HG02981 (cell line): ENCODE measurements at regions not wholly inside any gene's neighbourhood (a gene's known extent, or its start where the extent isn't known, plus 50 kb on each side); places are given as distances from the start of the nearest gene placed in this dataset.

ENCODE experiments used
- ATAC-seq: cut with Tn5 transposase; IDR thresholded peaks from one replicate; pipeline ENCODE4 v1.9.1; 2021; ENCODE audit warnings: mild to moderate bottlenecking, moderate library complexity; ENCODE audit not compliant: unreplicated experiment

DNA sequence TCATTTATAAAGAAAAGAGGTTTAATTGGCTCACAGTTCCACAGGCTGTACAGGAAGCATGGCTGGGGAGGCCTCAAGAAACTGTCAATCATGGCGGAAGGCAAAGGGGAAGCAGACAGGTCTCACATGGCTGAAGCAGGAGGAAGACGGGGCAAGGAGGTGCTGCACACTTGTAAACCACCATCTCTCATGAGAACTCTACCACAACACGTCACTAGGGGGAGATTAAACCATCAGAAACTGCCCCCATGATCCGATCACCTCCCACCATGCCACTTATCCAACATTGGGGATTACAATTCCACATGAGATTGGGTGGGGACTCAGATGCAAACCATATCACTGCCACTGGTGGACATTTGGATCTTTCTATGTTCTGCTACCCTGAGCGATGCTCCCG lies 351.4 kb downstream of the NPHP4 start:
- ATAC-seq: no peak

DNA sequence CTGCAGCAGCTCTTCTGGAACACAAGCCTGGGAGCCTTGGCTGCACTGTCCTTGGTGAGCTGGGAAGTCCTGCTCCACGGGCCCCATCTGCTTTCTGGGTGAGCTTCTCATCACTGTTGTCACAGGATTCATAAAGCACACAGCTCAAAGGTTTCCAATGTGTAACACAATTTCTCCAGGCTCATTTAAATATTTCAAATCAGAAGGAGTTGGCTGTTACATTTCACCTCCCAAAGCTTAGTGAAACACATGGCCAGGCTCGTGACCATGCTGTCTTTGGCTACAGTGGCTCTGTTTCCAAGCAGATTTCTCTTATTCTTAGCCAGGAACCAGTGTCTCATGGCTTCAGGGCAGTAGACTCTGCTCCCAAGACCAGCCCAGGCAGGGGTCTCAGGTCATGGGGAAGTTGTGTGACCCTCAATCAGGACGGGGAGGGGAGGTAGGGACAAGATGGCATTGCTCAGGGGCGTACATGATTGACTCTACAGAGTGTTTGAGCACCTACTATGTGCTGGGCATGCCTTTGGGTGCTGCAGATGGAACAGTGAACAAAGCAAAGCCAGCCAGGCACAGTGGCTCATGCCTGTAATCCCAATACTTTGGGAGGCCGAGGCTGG lies 353.0 kb downstream of the NPHP4 start:
- ATAC-seq: no peak

DNA sequence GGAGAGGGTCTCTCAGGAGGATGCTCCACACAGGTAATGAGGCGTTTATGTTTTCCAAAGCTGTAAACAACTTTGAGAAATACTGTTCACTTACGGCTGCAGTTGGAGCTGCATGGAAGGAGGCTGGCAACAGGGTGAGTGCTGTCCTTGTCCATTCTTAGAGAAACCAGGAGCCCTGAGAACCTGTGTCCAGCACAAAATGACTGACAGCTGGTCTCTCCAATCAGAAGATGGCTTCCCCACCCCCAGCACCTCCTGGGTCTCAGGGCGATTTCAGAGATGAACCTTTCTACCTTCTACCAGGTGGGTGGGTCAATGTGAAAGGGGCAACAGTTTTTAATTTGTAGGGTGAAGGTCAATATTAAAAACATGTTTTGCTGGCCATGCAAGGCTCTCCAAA lies 353.6 kb downstream of the NPHP4 start:
- ATAC-seq: no peak

DNA sequence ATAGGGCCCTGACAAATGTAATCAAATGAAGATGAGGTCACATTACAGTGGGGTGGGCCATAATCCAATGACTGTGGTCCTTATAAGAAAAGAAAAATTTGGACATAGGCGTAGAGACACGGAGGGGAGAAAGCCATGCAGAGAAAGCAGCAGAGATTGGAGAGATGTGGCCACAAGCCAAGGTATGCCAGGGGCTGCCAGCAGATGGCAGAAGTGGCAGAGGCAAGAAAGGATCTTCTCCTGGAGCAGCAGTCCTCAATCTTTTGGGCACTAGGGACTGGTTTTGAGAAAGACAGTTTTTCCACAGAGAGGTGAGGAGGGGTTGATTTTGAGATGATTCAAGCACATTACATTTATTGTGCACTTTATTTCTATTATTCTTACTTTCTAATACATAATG lies 355.1 kb downstream of the NPHP4 start:
- ATAC-seq: no peak

DNA sequence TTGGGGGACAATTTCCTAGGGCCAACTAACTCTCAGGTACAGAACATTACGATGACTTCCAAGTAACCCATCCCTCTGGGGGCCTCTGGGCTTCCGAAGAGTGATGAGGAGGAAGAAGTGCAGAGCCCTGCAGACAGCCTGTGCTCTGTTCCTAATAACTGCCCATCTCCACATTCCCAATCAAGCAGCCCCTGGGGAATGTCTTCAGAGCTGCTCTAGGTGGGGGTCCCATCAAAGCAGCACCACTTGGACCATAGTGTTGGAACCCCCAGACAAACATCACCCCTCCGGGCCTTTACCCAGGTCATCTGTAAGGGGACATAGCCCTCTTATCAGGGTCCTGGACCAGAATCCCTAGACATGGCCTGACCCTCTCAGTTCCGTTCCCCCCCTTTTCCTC lies 357.3 kb downstream of the NPHP4 start:
- ATAC-seq: no peak

DNA sequence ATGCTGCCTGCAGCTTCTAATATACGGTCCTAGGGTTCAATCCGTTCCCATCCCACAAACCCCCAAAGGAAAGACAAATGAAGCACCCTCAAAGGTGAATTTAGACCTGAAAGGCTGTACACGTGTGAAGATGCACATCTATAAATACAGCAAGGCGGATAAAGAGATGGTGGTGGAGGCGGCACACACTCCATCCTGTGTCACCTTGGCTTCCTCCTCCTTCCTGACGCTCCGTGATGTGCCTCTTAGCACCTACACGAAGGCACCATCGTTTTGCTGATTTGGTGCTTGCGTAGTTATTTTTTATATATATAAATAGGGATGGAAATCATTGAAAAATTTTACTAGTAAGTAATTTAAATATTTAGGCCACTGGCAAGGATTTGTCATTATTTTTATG lies 359.4 kb downstream of the NPHP4 start:
- no peak for ATAC-seq

DNA sequence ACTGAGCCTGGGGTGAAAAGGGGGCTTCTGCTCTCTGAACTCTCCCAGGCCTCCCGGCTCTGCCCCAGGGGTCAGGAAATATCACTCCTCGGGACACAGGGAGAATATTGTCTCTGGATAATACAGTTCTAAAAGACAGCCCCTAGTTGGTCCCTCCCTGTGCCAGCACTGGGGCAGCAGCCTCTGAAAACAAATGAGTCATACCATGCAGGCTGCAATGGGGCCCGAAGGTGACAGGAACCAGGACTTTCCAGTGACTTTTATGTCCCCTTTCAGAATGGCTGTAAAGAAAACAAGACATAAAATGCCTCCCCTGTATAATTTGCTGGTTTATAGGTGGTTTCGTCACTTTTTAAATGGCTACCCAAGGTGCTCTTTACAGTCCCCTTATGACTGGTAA lies 360.0 kb downstream of the NPHP4 start:
- ATAC-seq: no peak

DNA sequence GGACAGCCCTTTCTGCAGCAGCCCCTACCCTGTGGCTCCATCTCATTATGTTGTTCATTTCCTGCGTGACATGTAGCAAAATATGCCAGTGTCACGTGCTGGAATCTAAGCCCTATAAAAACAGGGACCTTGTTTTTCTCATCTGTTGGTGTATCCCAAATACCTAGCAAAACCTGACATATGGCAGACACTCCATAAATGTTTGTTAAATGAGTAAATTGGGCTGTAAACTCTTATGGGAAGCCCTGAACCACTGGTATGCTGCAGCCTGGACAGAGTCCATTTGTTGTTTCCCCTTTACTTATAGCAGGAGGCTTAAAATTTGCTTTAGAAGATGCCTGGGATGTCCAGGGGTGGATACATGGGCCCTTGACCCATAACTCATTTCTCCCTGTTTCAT lies 363.8 kb downstream of the NPHP4 start:
- ATAC-seq: no peak

DNA sequence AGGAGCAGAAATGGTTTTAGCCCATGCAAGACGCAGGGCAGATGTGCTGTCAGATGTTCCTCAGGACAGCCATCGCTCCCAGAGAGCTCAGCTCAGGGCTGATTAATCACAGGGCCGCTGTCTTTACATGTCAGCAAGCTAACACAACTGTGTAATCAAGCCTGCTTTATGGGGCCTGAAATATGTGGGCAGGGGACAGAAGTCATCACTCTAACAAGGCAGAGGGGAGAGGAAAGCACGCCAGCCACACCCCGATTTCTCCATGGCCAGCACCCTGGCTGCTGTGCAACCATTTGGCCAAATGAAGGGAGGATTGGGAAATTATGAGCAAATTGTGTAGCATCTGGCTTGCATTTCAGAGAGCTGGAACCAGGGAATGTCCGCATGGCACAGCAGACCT lies 368.8 kb downstream of the NPHP4 start:
- no peak for ATAC-seq

DNA sequence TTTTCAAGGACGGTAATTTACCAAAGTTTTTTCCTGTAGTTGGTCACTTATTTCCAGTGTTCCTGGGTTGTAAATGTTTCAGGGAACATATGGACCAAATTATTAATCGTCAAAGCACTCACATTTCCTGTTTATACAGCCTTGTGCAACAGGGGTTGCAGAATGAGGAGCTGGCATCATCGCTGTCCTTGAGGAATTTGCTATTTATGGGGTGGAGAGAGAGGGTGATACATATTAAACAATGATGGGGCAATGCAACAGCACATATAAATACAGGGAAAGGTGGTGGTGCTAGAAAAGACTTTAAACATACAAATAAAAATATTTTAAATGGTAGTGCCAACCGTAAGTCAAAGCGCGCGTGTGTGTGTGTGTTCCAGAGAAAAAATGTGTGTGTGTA lies 369.8 kb downstream of the NPHP4 start:
- ATAC-seq: no peak

DNA sequence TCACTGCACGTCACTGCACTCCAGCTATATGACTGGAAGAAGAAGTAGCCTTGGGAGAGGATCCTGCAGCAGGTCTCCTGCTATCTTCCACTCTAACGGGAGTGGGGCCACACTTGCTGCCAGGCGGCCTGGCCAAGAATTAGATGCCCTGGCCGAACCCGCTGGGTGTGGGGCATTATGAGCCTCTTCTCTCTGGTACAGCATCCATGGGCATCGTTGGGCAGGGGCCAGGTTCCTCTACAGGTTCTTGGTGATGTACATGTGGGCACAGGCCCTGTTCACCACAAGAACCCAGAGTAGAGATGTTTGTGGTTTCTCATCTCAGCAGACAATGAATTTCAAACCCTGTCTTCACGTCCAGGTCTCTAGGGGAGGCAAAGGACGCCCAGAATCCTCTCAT lies 370.5 kb downstream of the NPHP4 start:
- ATAC-seq: no peak

DNA sequence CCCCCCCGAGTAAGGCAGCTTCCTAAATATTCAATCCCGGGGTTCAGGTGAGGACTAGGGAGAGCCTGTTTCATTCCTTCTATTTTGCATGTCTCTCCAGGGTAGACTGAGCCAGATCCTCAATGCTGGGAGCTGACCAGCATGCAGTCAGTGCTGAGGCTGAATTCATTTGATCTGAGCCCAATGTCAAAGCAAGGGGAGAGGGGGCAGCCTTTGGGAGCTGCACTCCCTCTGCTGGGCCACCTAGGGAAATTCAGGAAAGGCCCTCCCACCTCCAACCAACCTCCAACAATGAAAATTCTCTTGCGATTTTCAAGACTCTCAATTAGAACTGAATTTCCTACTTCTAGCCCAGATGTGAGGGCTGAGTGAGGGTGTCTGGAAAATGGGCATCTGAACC lies 371.2 kb downstream of the NPHP4 start:
- no peak for ATAC-seq

DNA sequence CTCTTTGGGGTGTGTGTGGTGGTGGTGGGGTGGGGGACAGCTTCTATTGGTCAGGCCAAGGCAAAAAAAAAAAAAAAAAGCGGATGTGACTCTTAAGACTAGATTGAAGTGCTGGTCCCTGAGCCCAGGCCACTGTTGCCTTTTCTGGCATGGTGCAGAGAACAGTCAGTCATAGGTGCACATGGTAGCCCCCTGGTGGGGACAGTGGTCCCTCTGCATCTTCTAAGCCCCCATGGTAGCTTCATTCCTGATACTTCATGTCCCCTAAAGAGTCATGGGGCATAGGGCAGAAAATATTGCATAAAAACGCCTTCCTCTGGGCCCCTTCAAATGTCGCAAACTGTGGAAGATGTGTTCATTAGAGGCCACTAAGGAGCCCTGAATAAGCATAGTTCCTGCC lies 371.8 kb downstream of the NPHP4 start:
- ATAC-seq: no peak

DNA sequence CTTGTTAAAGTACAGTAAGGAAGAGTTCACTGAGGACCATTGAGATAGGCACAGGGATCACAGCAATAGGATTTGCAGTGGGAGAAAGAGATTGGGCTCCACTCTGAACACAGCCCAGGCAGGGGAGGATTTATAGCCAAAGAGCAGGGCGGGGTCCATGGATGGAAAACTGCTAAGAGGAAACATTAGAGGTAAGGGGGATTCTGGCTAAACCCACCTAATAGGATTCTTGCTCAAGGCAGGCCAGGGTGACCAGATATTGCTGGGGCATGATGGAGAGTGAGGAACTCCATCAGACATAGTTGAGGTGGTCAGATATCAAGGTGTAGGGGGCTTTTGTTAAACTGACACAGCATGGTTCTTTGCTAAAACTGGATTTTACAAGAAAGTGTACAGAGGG lies 372.8 kb downstream of the NPHP4 start:
- ATAC-seq: no peak

DNA sequence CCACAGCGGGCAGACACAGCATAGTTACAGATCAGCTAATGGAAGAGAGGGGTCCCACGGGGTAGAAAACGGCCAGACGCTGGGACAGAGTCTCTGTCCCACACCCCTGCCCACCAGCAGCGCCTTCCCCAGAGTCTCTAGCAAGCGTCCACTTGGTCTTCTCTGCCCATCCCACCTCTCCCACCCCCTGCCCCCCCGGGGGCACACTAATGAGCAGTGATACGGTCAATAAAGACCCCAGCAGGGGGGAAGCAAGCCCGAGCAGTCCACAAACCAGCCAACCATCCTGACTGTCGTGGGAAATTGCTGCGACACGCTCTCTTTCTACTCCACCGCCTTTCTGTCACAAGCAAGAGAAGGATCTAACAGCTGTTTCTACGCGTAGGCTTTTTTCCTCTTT lies 374.7 kb downstream of the NPHP4 start:
- ATAC-seq: no peak

DNA sequence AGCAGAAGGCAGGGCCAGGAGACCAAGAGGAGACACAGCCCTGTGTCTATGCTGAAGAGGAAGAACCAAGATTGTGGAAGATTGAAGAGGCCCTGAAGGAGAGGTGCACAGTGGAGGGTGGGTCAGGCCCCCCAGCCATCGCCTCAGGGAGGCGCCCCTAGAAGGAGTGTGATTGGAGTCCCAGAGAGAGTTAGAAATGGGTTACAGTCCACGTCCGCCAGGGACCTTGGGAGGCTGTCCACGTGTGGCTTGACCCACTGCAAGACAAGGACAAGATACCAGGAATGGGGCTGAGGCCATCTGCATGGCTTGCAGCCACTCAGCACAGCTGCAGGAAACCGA lies 375.1 kb downstream of the NPHP4 start:
- ATAC-seq: no peak

DNA sequence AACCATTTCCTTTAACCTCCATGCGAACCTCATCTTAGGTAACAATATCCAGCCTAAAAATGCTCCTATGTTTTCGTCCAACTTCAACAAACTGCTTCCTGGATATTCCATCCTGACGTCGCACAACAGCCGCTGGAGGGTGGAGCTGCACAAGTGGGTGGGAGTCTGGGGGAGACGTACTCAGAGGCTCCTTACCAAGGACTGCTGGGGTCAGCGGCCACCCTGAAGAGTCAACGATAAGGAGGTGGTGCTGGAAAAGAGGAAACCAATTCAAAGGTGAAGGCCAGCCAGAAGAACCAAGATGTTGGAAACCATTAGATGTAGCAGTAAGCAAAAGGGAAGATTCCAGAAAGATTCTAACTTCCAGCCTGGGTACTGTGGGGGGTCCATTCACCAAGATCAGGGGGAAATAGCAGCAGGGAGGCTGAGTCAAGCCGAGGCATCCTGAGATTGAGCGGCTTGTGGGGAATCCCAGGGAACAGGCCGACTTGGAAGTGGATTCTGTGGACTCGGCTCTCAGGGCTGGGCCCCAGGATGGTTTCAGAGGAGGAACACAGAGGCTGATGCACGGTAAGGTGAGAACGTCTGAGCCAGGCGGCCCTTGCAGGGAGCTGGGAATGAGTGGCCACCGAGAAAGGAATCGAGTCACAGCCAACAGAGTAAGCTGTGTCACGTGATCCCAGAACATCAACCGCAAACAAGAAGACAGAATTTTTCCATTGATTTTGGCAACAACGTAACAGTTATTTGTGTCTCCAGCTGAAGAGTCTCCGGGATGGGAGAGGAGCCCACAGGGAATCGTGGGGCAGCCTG lies 375.7 kb downstream of the NPHP4 start:
- no peak for ATAC-seq

DNA sequence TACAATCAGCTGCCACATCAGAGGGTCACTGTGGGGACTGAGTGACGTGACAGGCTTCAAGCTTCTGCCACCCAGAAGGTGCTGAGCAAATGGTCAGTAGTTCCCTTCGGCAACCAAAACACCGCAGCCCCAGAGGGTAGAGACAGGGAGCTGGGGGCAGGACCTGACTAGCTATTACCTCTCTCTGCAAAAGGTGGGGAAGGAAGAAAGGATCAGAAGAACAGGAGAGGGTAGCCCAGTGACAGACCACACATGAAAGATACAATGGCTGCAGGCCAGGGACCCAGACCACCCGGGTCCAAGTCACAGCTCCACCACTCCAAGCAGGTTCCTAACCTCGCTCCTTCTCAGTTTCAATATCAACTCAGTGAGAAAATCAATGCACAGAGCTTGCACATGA lies 377.1 kb downstream of the NPHP4 start:
- no peak for ATAC-seq

DNA sequence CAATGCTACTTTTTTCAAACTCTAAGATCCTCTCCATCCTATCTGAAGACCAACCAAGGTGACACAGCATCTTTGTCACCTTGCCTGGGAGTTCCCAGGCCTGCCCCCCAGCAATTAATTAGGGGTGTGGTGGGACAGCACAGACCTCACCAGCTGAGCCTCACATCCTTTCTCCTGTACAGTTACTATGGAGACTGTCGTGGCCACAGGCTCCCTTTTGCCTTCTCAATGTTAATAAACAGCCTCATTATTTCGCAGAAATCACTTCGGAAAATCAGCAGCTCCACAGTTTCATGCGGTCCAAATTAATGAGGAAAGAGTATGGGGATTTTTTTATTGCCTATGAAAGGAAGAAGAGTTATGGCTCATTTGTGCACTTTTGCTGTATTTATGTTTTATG lies 378.3 kb downstream of the NPHP4 start:
- no peak for ATAC-seq

DNA sequence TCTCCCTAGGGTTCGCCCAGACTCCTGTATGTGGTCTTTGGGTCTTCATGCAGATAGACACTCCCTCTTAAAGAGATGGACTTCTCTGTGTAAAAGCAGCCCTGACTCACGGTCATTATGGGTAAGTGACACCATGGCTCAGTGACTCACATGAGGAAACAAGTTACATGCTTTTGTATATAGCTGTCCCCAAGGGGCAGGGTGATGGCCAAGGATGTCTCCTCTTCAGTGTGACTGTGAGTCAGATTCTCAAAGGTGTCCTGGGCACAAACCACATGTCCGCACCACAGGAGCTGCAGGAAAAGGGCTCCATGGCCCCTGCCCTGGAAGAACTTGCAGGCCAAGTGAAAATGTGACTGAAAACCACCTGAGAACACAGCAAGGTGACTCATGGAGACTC lies 380.4 kb downstream of the NPHP4 start:
- no peak for ATAC-seq

DNA sequence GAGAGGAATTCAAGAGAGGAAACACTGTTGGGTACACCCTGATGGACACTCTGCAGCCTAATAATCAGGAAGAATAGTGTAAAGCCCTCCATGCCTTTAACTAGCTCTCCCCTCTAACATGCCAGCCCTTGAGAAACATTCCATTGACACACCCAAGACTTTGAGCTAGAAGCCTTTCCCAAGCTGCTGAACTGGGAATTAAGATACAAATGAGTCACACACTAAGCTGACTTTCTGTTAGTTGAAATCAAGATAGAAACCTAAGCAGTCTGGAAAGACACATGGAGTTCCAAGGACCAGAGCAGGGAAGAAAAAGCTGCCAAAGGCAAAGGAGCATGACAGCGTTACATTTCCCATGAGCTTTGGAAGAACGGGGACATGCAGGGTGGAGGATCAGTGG lies 380.8 kb downstream of the NPHP4 start:
- no peak for ATAC-seq

DNA sequence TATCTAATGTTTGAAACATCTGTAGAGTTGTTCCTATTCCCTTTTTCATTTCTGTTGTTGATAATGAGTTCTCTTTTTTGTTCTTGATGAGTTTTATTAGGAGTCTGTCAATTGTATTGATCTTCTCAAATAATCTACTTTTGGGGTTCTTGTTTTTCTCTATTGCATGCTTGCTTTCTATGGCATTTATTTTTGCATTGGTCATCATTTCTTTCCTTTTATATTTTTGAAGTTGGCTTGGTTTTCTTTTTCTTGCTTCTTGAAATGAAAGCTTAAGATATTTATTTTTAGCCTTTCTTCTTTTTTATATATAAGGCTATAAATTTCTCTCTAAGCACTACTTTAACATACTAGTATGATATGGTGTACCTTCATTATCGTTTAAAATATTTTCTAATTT lies 381.8 kb downstream of the NPHP4 start:
- ATAC-seq: no peak
